GM23338 (cell line): ENCODE measurements at regions not wholly inside any gene's neighbourhood (a gene's known extent, or its start where the extent isn't known, plus 50 kb on each side); places are given as distances from the start of the nearest gene placed in this dataset.

ENCODE experiments used
- ATAC-seq: fragments of 200-7000 bp; cut with Tn5 transposase; 3 replicates; pipeline ENCODE4 v1.9.1; 2020
- DNase-seq: peaks from one replicate; pipeline ENCODE4 v3.0.0-alpha.2; 2015; ENCODE audit warnings: low spot score
- H2AFZ ChIP-seq: fragments of 200-600 bp; sonication (generic); 2 replicates; pipeline ENCODE4 v1.8.0; 2016; ENCODE audit warnings: antibody characterized with exemption, mild to moderate bottlenecking, moderate library complexity
- H3F3A ChIP-seq: fragments of 200-600 bp; sonication (generic); replicated peaks from 2 replicates; pipeline ENCODE4 v1.8.0; 2017; ENCODE audit warnings: antibody characterized with exemption, mixed run types, low read depth
- H3K27ac ChIP-seq: fragments of 200-600 bp; sonication (generic); 2 replicates; pipeline ENCODE4 v1.6.1; 2016; ENCODE audit warnings: low read depth
- H3K27me3 ChIP-seq: fragments of 200-600 bp; sonication (generic); 2 replicates; pipeline ENCODE4 v1.8.0; 2016; ENCODE audit warnings: mild to moderate bottlenecking, mixed run types, moderate library complexity; ENCODE audit not compliant: insufficient read depth
- H3K36me3 ChIP-seq: fragments of 200-600 bp; sonication (generic); 2 replicates; pipeline ENCODE4 v1.8.0; 2016; ENCODE audit warnings: mild to moderate bottlenecking; ENCODE audit not compliant: insufficient read depth
- H3K4me1 ChIP-seq: fragments of 200-600 bp; sonication (generic); 2 replicates; pipeline ENCODE4 v1.8.0; 2016; ENCODE audit warnings: mild to moderate bottlenecking, moderate library complexity; ENCODE audit not compliant: insufficient read depth
- H3K4me2 ChIP-seq: fragments of 200-600 bp; sonication (generic); 2 replicates; pipeline ENCODE4 v1.7.1; 2017; ENCODE audit warnings: mixed run types
- H3K4me3 ChIP-seq: fragments of 200-600 bp; sonication (generic); 2 replicates; pipeline ENCODE4 v1.6.1; 2016; ENCODE audit warnings: mixed run types
- H3K79me2 ChIP-seq: fragments of 200-600 bp; sonication (generic); replicated peaks from 2 replicates; pipeline ENCODE4 v1.8.0; 2017; ENCODE audit warnings: mild to moderate bottlenecking; ENCODE audit not compliant: insufficient read depth
- H3K9me2 ChIP-seq: fragments of 200-600 bp; sonication (generic); 2 replicates; pipeline ENCODE4 v1.8.0; 2017; ENCODE audit not compliant: insufficient read depth
- H4K20me1 ChIP-seq: fragments of 200-600 bp; sonication (generic); replicated peaks from 2 replicates; pipeline ENCODE4 v1.8.0; 2017; ENCODE audit warnings: mild to moderate bottlenecking; ENCODE audit not compliant: insufficient read depth
- H3K27ac Mint-ChIP-seq: 2 replicates; pipeline ENCODE4 v1.8.0; 2020; ENCODE audit warnings: inconsistent platforms, mild to moderate bottlenecking, moderate library complexity, mixed read lengths
- H3K27me3 Mint-ChIP-seq: 3 replicates; pipeline ENCODE4 v1.8.0; 2022; ENCODE audit warnings: low read depth, mild to moderate bottlenecking, moderate library complexity, mixed read lengths, inconsistent platforms; ENCODE audit not compliant: insufficient read depth, poor library complexity
- H3K36me3 Mint-ChIP-seq: 3 replicates; pipeline ENCODE4 v1.8.0; 2021; ENCODE audit warnings: low read depth, mild to moderate bottlenecking, inconsistent platforms, moderate library complexity, mixed read lengths
- H3K4me1 Mint-ChIP-seq: 3 replicates; pipeline ENCODE4 v1.8.0; 2020; ENCODE audit warnings: mild to moderate bottlenecking, inconsistent platforms, mixed read lengths
- H3K4me3 Mint-ChIP-seq: 3 replicates; pipeline ENCODE4 v1.8.0; 2021; ENCODE audit warnings: moderate library complexity, mild to moderate bottlenecking, inconsistent platforms, mixed read lengths
- H3K9me3 Mint-ChIP-seq: 3 replicates; pipeline ENCODE4 v1.8.0; 2020; ENCODE audit warnings: moderate library complexity, mild to moderate bottlenecking, inconsistent platforms, mixed read lengths
- CREB1 ChIP-seq: fragments of 250-450 bp; sonication (Bioruptor Pico); IDR thresholded peaks from 2 replicates; pipeline ENCODE4 v1.5.0; 2020; ENCODE audit warnings: low read depth, mild to moderate bottlenecking, moderate library complexity
- ETS1 ChIP-seq: IDR thresholded peaks from 2 replicates; pipeline ENCODE4 v1.6.1; 2016; ENCODE audit warnings: antibody characterized with exemption
- EZH2phosphoT487 ChIP-seq: fragments of 200-600 bp; sonication (generic); IDR thresholded peaks from one replicate; pipeline ENCODE4 v1.8.1; 2018; ENCODE audit warnings: antibody characterized with exemption; ENCODE audit not compliant: unreplicated experiment
- JUNB ChIP-seq: IDR thresholded peaks from one replicate; pipeline ENCODE4 v1.6.1; 2016; ENCODE audit warnings: antibody characterized with exemption; ENCODE audit not compliant: unreplicated experiment
- POLR2AphosphoS5 ChIP-seq: IDR thresholded peaks from 2 replicates; pipeline ENCODE4 v1.6.1; 2016; ENCODE audit warnings: antibody characterized with exemption, low read depth
- REST ChIP-seq: IDR thresholded peaks from one replicate; pipeline ENCODE4 v1.6.1; 2018; ENCODE audit warnings: antibody characterized with exemption; ENCODE audit not compliant: unreplicated experiment
- ZNF331 ChIP-seq: fragments of 250-450 bp; sonication (Bioruptor Pico); IDR thresholded peaks from 2 replicates; pipeline ENCODE4 v1.5.0; 2020; ENCODE audit warnings: low read depth, mild to moderate bottlenecking, moderate library complexity
- ZNF462 ChIP-seq: fragments of 250-450 bp; sonication (Bioruptor Pico); IDR thresholded peaks from 2 replicates; pipeline ENCODE4 v1.5.0; 2020; ENCODE audit warnings: mild to moderate bottlenecking, moderate library complexity

- Mint-ChIP-seq H3K9me3 (peaks cover 16% of the 10 kb centered on the region), H3K36me3 (peaks cover 10% of the 10 kb centered on the region; the same call in 2 of the 3 replicates), H3K4me3 (no peak overlapping the region), H3K4me1 (no peaks in the 10 kb centered on the region), H3K27me3 (no peaks in the 10 kb centered on the region), H3K27ac (no peak overlapping the region)
- Histone ChIP-seq H2AFZ (no peak overlapping the region; the same call in 1 of the 2 replicates), H3K79me2 (no peaks in the 10 kb centered on the region), H3K36me3 (no peaks in the 10 kb centered on the region), H3K4me1 (no peaks in the 10 kb centered on the region), H3K4me2 (no peak overlapping the region), H4K20me1 (no peaks in the 10 kb centered on the region), H3K27me3 (no peaks in the 10 kb centered on the region), H3F3A (no peaks in the 10 kb centered on the region), H3K27ac (no peak overlapping the region), H3K4me3 (no peak overlapping the region), H3K9me2 (no peaks in the 10 kb centered on the region; the same call in 1 of the 2 replicates)
- TF ChIP-seq ETS1 (no peak), JUNB (no peak), REST (no peak), EZH2phosphoT487 (no peak), ZNF331 (CRISPR knock-in tag) (no peak), CREB1 (CRISPR knock-in tag) (no peak), POLR2AphosphoS5 (no peak), ZNF462 (CRISPR knock-in tag) (no peak)
- DNase-seq (no peak), ATAC-seq (no peak)
Observed at GRCh38 chr21:19420565-19420964, 1017.0 kb upstream of the TMPRSS15 start.
